ENCODE measurements at regions not wholly inside any gene's neighbourhood (a gene's known extent, or its start where the extent isn't known, plus 50 kb on each side); places are given as distances from the start of the nearest gene placed in this dataset.

DNA sequence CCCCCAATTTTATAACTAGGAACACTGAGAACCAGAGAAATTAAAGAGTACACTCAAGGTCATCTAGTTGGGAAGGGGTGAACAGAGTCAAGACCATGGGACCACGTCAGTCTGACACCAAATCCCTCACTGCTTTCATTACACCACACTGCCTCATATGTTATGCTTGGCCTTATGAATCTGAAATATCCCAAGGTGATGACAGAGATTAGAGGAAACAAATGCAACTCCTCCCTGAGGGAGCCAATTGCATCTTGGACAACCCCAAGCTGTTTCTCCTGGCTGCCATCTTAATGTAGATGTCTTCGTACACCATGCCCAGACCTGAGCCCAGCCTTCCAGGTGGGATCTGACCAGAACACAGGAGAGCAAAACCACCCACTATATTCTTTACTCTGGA, 60.6 kb upstream of the ABCA1 start:
- TF ChIP-seq, protein P1, sequence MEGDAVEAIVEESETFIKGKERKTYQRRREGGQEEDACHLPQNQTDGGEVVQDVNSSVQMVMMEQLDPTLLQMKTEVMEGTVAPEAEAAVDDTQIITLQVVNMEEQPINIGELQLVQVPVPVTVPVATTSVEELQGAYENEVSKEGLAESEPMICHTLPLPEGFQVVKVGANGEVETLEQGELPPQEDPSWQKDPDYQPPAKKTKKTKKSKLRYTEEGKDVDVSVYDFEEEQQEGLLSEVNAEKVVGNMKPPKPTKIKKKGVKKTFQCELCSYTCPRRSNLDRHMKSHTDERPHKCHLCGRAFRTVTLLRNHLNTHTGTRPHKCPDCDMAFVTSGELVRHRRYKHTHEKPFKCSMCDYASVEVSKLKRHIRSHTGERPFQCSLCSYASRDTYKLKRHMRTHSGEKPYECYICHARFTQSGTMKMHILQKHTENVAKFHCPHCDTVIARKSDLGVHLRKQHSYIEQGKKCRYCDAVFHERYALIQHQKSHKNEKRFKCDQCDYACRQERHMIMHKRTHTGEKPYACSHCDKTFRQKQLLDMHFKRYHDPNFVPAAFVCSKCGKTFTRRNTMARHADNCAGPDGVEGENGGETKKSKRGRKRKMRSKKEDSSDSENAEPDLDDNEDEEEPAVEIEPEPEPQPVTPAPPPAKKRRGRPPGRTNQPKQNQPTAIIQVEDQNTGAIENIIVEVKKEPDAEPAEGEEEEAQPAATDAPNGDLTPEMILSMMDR (IDR thresholded peaks at IDR 0.05), result no peak
- TF ChIP-seq POLR2AphosphoS5 (IDR thresholded peaks at IDR 0.05) (no peak), POLR2A (IDR thresholded peaks at IDR 0.05) (no peak), EP300 (IDR thresholded peaks at IDR 0.05; ENCODE audit: low read depth) (no peak)
